Brain pericyte (primary cell): ENCODE measurements at regions not wholly inside any gene's neighbourhood (a gene's known extent, or its start where the extent isn't known, plus 50 kb on each side); places are given as distances from the start of the nearest gene placed in this dataset.

Experiments used
- DNase-seq: peaks from one replicate; pipeline ENCODE4 v3.0.0-alpha.2; 2012; ENCODE audit warnings: low read depth, low spot score

GRCh38 chr3:40701016-40701588, 176.3 kb downstream of the ZNF621 start:
- no peak for DNase-seq

DNA sequence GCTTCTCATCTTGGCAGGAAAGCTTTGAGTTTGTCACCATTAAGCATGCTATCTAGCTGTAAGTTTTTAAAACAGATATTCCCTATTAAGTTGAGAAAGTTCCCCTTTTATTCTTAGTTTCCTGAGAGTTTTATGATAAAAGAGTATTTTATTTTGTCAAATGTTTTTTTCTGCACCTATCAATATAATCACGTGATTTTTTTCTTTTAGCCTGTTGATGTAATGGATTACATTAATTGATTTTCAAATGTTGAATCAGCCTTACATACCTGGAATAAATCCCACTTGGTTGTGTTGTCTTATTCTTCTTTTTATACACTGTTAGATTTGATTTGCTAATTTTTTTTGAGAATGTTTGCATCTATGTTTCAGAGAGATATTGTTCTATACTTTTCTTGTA, 179.5 kb downstream of the ZNF621 start:
- no peak for DNase-seq

DNA sequence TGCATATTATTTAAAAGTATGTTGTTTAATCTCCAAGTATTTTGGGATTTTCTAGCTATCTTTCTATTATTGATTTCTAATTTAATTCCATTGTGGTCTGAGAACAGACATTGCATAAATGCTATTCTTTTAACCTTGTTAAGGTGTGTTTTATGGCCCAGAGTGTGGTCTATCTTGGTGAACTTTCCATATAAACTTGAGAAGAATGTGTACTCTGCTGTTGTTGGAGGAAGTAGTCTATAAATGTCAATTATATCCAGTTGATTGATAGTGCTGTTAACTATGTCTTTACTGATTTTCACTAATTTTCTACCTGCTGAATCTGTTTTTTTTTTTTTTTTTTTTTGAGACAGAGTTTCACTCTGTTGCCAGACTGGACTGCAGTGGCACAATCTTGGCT, 180.9 kb downstream of the ZNF621 start:
- DNase-seq: no peak

- DNase-seq: no peak
Observed at GRCh38 chr3:40713306-40713705, 188.5 kb downstream of the ZNF621 start.

DNA sequence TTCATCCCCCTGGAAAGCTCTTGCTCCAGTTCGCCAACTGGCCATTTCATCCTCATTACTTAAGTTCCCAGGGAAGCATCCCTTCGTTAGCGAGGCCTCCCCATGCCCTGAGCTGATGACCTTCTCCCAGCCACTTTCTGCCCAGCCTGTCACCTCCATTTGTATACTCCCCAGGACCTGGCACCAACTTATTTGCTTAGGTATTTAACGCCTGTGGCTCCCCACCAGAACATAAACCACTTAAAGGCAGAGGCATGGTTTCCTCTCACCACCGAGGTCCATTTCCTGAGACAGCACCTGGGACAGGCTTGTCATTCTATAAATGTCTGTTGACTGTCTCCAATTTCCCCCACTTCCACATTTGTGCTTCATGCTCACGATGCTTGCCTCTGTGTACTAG, 189.0 kb downstream of the ZNF621 start:
- DNase-seq: no peak

DNA sequence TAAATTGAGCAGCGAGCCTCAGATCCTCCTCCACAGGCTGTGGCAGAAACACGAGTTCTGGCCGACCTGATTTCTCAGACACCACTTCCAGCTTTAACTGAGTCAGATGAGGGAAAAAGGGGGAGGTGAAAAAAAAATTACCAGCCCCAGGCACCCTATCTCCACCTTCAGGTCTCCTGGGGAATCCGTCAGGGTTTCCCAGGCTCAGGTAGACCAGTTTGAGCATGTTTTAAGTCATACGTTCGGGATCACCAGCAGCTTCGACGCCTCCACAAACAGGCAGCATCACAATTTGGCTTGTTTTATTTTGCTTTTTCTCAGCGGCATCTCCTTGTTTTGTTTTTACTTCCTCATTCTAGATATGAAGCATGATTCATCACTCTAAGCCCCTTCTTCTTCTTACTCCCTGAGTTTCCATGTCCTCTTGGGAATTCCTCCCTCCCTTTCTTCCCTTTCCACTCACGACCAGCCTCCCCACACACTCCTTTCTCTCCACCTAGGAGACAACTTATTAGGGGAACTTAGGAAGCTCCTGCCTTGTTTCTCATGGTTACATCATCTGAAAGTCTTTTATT, 190.1 kb downstream of the ZNF621 start:
- no peak for DNase-seq

- DNase-seq: no peak
Observed at GRCh38 chr3:40715551-40715950, 190.8 kb downstream of the ZNF621 start.

GRCh38 chr3:40717471-40717870, 192.7 kb downstream of the ZNF621 start:
- no peak for DNase-seq

GRCh38 chr3:40718209-40718608, 193.4 kb downstream of the ZNF621 start:
- DNase-seq: no peak

GRCh38 chr3:40718681-40719080, 193.9 kb downstream of the ZNF621 start:
- no peak for DNase-seq

DNA sequence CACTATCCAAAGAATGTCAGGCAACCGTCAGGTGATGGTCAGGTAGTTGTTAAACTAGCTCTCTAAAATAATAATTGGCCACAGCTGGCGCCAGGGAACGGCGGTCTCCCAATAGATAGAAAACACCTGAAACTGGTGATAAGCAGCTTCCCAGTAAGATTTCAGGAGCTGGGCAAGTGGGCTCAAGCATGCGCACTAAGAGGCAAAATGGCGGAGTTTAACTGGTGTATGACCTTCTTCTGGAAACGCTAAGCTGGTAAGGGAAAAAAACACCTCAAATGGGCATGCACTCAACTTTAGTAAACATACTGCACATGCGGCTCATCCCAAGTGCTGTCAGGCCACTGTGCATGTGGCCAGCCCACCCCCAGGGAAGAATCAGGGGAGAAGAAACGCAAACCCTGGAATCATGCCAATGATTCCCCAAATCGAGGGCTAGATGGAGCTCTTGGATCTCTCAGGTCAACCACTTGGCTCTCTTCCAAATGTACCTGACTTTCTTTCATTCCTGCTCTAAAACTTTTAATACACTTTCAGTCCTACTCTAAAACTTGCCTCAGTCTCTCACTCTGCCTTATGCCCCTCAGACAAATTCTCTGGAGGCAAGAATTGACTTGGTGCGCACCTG, 195.0 kb downstream of the ZNF621 start:
- no peak for DNase-seq

DNA sequence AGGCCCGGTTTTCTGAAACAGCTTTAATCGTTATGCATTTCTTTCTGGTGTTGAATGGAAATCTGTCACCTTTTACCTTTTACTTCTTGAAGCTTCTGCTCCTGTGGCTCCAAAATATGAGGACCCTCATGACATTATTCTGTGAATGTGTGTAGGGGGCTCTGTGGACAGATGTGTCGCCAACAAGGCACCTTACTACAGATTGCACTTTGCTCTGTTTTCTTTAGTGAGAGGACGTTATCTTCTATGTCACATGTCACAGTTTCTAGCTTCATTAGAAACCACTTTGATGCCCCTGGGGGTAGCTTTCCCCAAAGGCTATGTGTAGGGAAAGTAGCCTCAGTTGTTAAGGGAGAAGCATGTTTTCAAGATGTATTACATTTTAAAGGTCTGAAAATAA, 195.6 kb downstream of the ZNF621 start:
- DNase-seq: no peak

DNA sequence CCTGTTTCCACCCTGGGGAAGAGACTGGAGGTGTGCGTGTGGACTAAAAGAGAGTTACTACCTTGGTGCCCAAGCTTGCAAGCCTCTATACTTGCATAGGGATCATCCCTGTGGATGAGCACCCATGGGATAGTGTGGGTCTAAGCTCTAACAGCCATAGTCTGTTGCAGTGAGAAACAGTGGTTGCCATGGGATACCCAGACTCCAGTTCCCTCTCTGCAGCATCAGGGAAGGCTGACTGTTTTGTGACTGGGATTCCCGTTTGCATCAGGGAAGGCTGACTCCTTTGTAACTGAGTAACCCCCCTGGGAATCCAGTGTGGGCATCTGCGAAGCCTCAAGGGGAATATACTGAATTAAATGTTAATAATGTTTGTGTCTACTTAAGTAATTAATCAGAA, 196.1 kb downstream of the ZNF621 start:
- no peak for DNase-seq

DNA sequence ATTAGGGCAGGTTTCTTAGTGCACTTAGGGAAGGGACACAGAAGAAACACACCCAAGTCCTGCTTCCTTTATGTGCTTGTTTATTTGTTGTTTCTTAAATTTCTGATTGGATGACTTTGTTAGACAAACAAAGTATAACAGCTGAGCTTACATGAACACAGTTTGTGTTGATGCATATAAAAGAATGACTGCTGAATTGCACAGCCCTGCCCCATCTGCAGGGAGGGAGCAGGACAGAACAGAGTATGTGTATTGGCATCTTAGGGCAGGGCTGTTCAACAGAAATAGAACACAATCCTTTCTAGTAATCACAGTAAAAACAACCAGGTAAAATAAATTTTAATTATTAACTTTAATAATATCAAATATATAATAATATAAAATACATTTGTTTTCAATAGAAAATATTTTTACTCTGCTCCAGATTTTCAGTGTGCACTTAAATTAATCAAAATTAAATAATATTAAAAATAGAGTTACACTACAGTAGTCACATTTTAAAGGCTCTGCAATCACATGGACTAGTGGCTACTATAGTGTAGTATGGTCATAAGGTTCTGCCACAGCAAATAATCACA, 198.4 kb downstream of the ZNF621 start:
- no peak for DNase-seq

- no peak for DNase-seq
Observed at GRCh38 chr3:40725031-40725430, 200.3 kb downstream of the ZNF621 start.

DNA sequence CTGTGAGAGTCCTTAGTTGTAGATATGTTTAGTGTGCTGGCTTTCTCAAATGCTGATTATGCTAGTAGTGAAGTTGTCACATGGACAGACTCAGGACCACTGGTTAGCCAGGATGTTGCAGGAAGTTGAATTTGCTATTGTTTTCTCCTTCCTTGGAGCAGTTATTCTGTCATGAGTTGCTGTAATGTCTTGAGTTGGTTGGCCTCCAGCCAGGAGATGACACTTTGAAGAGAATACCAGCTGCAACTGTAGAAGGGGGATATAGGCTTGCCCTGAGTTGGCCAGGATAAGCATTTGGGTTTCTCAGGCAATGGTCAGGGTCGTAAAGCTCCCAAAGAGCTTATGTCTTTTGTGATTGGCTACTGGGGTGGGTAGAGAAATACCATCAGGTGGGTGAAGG, 206.7 kb downstream of the ZNF621 start:
- DNase-seq: no peak

- no peak for DNase-seq
Observed at GRCh38 chr3:40736943-40737342, 212.2 kb downstream of the ZNF621 start.

DNA sequence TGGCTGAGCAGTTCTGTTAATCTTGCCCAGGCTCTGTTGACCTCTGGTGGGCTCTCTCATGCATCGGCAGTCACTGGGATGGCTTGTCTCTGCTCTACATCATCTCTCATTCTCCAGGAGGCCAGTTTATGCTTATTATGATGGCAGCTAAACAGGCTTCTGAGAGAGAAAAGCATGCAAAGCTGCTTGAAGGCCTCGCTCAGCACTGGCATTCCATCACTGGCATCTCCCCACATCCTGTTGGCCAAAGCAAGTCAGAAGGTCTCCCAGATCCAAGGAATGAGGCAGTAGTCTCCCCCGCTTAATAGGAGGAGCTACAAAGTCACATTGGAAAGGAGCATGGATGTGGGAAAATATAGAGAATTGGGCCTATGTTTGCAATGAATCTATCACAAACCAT, 212.6 kb downstream of the ZNF621 start:
- no peak for DNase-seq

- DNase-seq: no peak
Observed at GRCh38 chr3:40739971-40740370, 215.2 kb downstream of the ZNF621 start.

GRCh38 chr3:40741729-40742128, 217.0 kb downstream of the ZNF621 start:
- DNase-seq: peak; percentile 37

GRCh38 chr3:40745381-40746106, 220.8 kb downstream of the ZNF621 start:
- DNase-seq: no peak

- no peak for DNase-seq
Observed at GRCh38 chr3:40751666-40752065, 226.9 kb downstream of the ZNF621 start.

DNA sequence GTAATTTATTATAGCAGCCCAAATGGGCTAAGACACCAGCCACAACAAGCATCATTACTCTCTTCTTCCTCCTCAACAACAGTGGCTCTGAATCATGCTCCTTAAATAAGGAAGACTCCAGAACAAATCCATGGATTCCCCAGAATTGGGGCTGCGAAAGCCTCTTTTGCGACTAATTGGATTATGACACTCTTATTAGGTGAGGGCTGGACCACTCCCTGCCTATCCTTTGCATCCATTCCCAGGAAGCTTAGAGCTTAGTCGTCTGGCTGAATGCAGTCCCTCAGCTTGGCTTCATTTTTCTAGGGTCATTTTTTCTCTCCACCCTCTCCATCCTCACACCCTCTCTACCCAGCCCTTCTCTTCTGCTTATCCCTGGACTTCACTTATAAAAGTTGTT, 227.7 kb downstream of the ZNF621 start:
- DNase-seq: no peak
